ENCODE measurements at regions not wholly inside any gene's neighbourhood (a gene's known extent, or its start where the extent isn't known, plus 50 kb on each side); places are given as distances from the start of the nearest gene placed in this dataset.

GRCh38 chr6:54768494-54768893, 78.1 kb upstream of the FAM83B start:
- ChIA-PET CTCF (interaction anchor here (1.1 kb wide), 1 partner anchor 51 kb away, joined by 3 read pairs; no protein-coding TSS in a partner anchor), POLR2A (no interaction called here)
- Histone ChIP-seq H3K27ac (ENCODE audit: low read depth, low read length) (no peak overlapping the region), H3K9me3 (ENCODE audit: control insufficient read depth, insufficient read depth, low read length) (peaks cover 3% of the 10 kb centered on the region; the same call in 1 of the 2 replicates), H3K27me3 (ENCODE audit: control insufficient read depth, insufficient read depth, low read length) (no peaks in the 10 kb centered on the region), H3K4me3 (ENCODE audit: low read depth, low read length) (no peak overlapping the region)
- no peak for DNase-seq (ENCODE audit: low read depth, low spot score)
- no peak for TF ChIP-seq CTCF (IDR thresholded peaks at IDR 0.05; ENCODE audit: low read depth, low read length)

DNA sequence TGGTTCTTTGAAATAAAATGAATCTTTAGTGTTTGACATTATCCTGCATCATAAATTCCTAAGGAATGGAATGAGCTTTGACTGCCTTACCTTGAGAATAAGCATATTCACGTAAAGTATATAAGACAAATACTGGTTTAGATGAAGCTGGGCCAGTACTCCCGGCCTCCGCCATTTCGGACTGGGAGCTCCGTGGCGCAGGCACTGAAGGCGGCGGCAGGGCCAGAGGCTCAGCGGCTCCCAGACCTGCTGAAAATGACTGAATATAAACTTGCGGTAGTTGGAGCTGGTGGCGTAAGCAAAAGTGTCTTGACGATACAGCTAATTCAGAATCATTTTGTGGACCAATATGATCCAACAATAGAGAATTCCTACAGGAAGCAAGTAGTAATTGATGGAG, 76.2 kb upstream of the FAM83B start:
- Histone ChIP-seq H3K27ac (ENCODE audit: low read depth, low read length) (no peak overlapping the region), H3K27me3 (ENCODE audit: control insufficient read depth, insufficient read depth, low read length) (no peaks in the 10 kb centered on the region), H3K9me3 (ENCODE audit: control insufficient read depth, insufficient read depth, low read length) (peaks cover 3% of the 10 kb centered on the region; the same call in 1 of the 2 replicates), H3K4me3 (ENCODE audit: low read depth, low read length) (no peak overlapping the region)
- TF ChIP-seq CTCF (IDR thresholded peaks at IDR 0.05; ENCODE audit: low read depth, low read length), result no peak
- ChIA-PET CTCF (interaction anchor here (1.4 kb wide), 1 partner anchor 51 kb away, joined by 3 read pairs; no protein-coding TSS in a partner anchor), POLR2A (no interaction called here)
- DNase-seq (ENCODE audit: low read depth, low spot score), result no peak

GRCh38 chr6:54771968-54772367, 74.6 kb upstream of the FAM83B start:
- ChIA-PET CTCF (no interaction called here), POLR2A (no interaction called here)
- Histone ChIP-seq H3K4me3 (ENCODE audit: low read depth, low read length) (no peak overlapping the region), H3K27ac (ENCODE audit: low read depth, low read length) (no peak overlapping the region), H3K27me3 (ENCODE audit: control insufficient read depth, insufficient read depth, low read length) (no peaks in the 10 kb centered on the region), H3K9me3 (ENCODE audit: control insufficient read depth, insufficient read depth, low read length) (peaks cover 3% of the 10 kb centered on the region; the same call in 1 of the 2 replicates)
- DNase-seq (ENCODE audit: low read depth, low spot score), result no peak
- TF ChIP-seq CTCF (IDR thresholded peaks at IDR 0.05; ENCODE audit: low read depth, low read length), result no peak

- H3K4me3 ChIP-seq (ENCODE audit: low read depth, low read length), result no peak overlapping the region
- DNase-seq (ENCODE audit: low read depth, low spot score), result no peak
- no peak overlapping the region for H3K27ac ChIP-seq (ENCODE audit: low read depth, low read length)
- CTCF ChIA-PET, result interaction anchor here (1.2 kb wide), 1 partner anchor 55 kb away, joined by 3 read pairs; no protein-coding TSS in a partner anchor
- H3K9me3 ChIP-seq (ENCODE audit: control insufficient read depth, insufficient read depth, low read length), result peaks cover 3% of the 10 kb centered on the region; the same call in 1 of the 2 replicates
- POLR2A ChIA-PET, result no interaction called here
- H3K27me3 ChIP-seq (ENCODE audit: control insufficient read depth, insufficient read depth, low read length), result no peaks in the 10 kb centered on the region
- no peak for TF ChIP-seq CTCF (IDR thresholded peaks at IDR 0.05; ENCODE audit: low read depth, low read length)
These were observed 74.0 kb upstream of the FAM83B start for GRCh38 chr6:54772610-54773009.

- Histone ChIP-seq H3K9me3 (ENCODE audit: control insufficient read depth, insufficient read depth, low read length) (no peaks in the 10 kb centered on the region), H3K4me3 (ENCODE audit: low read depth, low read length) (no peak overlapping the region), H3K27me3 (ENCODE audit: control insufficient read depth, insufficient read depth, low read length) (no peaks in the 10 kb centered on the region), H3K27ac (ENCODE audit: low read depth, low read length) (no peak overlapping the region)
- POLR2A ChIA-PET, result no interaction called here
- CTCF ChIA-PET, result interaction anchor here (0.6 kb wide), 1 partner anchor 68 kb away, joined by 11 read pairs; no protein-coding TSS in a partner anchor
- DNase-seq (ENCODE audit: low read depth, low spot score), result no peak
- no peak for TF ChIP-seq CTCF (IDR thresholded peaks at IDR 0.05; ENCODE audit: low read depth, low read length)
These were observed 71.0 kb upstream of the FAM83B start for GRCh38 chr6:54775576-54775975.

Data from AG04450 (cell line).